HG03575 (cell line): ENCODE measurements at regions not wholly inside any gene's neighbourhood (a gene's known extent, or its start where the extent isn't known, plus 50 kb on each side); places are given as distances from the start of the nearest gene placed in this dataset.

Experiments
- ATAC-seq: cut with Tn5 transposase; IDR thresholded peaks from one replicate; pipeline ENCODE4 v1.9.1; 2021; ENCODE audit not compliant: unreplicated experiment, insufficient number of reproducible peaks, low FRiP score; ENCODE audit errors: extremely low read depth

DNA sequence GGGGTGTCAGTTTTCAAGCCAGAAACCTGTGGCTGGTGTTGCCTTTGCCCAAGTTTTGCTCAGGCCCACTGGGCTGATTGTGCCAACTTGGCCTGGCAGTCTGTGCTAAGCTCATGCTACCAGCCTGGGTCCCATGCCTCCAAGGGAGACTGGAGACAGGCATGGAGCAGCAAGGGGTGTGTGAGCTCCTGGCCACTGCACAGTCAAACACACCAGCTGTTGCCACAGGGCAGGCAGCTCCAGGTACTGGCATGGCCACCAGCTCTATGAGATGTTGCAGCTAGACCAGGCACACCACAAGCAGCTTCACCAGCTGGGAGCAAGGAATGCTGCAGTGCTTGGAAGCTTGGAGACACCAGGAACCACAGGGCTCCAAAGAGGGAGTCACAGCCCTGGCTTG, 638.8 kb downstream of the PLOD2 start:
- no peak for ATAC-seq

DNA sequence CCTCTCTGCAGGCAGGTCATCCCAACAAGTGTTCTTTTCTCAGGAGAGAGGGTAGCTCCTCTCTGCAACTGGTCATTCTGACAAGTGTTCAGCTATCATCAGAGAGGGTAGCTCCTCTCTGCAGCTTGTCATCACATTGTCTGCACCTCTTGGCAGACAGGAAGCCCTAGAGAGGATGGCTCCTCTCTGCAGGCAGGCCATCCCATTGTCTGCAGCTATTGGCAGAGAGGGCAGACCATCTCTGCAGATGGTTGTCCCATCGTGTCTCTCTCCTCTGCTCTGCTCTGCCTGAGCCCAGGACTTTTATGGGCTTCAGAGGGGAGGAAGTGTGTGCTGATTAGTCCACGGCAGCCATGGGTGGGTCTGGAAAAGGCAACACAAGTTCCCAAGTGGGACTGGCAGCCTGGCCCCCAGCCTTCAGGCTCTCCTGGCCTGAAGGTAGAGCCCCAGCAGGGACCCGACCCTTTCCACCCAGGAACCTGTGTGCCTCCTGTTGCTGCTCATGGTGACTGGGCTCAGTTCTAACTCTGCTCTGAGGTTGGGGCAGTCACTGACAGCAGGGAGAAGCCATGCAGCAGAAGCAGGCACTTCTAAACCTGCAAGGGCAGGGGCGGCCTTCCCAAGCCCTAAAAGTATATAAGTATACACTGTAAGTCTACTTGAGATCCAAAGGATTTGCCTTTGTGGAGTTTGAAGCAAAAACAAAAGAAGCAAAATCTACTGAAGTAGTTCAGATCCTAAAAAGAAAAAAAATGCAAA, 637.9 kb downstream of the PLOD2 start:
- ATAC-seq, result no peak

DNA sequence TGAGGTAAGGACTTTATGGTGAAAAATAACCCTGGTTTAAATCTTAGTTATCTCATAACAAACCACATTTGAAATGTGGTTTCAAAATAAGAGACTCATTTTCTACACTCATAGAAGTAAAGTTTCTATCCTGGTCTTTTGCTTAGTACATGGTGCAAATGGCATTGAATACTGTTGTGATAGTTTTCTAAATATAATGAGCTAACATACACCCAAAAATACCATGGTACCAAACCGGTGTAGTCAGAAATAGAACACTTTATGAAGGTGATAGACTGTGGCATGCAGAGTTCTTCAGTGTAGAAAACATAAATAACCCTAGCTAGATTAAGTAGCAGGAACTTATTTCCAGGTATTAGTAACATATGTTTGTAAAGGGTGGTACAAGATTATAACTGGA, 629.4 kb downstream of the PLOD2 start:
- no peak for ATAC-seq

DNA sequence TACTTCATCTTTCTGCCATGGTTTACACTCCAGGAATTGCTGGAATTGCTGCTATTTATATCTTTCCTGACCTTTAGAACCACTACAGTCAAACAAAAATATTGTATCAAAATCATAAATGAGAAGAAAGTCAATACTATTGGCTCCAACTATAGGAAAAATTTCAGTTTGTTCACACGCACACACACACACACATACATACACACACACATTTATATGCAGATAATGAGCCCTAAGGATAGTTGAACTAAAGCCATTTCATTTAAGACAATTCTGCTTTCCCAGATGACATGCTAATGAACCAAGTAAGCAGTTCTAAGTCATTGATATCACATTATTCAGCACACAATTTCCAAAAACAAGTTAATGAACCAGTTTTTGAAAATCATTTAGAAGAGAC, 627.3 kb downstream of the PLOD2 start:
- ATAC-seq, result no peak

DNA sequence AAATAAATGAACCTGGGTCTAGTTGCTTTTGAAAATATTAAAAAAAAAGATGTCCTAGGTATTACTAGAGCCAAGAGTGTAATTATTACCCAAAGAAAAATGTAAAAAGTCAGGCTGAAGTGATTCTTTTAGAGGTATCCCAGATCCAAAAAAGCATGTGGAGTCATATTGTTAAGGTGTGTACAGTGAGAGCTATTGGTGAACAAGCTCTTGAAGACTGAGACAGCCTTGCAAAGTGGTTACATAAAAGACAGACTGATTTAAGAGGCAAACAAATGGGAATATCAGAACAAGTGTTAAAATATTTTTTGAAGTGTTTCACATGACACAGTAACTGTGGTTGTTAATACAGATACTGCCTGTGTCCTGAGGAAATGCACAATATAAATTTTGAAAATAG, 624.5 kb downstream of the PLOD2 start:
- no peak for ATAC-seq

DNA sequence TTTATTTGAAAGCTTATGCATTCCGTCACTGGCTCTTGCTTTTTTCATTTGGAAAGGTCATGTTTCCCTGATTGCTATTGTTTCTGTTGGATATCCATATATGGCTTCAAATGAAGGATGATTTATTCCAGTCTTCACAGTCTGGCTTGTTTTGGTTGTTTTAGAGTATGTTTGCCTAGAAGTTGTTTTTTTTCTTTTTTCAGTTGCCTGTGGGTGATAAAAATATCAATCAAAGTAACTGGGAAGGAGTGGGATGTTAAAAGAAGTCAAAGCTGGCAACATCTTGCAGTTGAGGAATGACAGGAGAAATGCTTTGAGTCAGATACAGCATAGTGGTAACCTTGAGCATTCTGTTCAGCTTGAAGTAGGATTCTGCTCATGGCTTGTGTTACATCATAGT, 610.5 kb downstream of the PLOD2 start:
- no peak for ATAC-seq

DNA sequence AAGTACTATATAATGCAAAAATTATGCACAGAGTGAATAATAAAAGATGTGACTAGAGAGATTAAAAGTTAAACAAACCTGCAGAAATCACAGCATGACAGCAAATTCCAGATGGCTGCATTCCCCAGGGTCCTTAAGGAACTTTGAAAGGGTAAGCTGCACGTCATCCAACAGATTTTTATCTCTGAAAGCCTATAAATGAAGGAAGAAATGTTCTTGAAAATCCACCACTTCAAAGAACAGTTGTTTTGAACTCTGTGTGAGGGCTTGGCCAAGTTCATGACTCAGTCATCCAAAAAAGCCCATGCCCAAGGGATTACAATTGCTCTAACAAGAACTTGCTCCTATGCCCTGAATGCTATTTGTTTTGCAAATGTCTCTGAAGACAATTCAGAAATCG, 603.6 kb downstream of the PLOD2 start:
- no peak for ATAC-seq

DNA sequence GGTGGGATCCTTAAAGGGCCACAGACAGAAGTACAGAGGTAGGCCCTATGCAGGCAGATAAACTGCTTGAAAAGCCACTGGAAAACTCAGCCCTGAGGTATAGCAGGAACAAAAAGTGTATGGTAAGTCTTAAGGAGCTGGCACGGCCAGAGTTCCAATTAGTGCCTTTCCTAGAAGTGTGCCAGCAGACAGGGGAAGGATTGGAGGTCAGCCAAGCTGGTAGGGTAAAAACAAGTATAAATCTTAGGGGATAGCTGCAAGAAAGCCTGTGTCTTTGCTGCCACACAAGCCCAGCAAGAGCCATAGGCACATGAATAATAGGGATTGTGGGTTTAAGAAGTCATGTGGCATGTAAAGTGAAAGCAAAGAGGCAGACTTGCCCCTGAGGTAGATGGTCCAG, 582.5 kb downstream of the PLOD2 start:
- ATAC-seq, result no peak

DNA sequence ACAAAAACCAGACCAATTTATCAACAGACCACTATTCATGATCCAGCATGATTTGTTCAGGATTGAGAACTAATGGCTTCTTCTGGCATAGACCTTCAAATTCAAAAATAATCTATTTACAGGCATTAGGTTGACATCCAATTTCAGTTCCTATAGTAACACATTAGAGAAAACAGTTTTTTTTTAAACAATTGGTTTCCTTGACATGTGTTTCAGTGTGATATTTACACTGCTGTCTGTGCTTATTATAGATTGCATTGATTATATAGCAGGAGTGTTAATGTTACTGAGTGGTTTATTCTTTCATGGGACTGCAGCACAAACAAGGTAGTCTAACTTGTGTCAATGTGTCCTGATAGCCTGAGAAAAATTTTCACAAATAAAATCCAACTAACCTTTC, 579.3 kb downstream of the PLOD2 start:
- ATAC-seq, result no peak

DNA sequence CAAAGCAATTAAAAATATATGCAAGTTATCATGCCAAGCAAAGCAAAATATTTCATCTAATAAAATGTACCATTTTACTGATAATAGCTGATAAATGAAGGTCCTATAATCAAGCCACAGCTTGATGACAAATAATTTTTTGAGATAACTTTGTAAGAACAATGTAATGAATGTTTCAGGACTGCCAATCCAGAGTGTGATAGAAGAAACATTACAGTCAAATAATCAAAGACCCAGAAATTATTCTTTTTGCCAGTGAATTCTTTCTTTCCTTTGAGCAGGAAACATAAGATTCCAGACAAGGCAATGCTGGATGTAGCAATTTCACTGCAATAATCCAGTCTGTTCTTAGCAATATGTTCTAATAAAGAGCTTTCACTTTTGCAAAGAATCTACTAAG, 556.1 kb downstream of the PLOD2 start:
- ATAC-seq, result no peak

DNA sequence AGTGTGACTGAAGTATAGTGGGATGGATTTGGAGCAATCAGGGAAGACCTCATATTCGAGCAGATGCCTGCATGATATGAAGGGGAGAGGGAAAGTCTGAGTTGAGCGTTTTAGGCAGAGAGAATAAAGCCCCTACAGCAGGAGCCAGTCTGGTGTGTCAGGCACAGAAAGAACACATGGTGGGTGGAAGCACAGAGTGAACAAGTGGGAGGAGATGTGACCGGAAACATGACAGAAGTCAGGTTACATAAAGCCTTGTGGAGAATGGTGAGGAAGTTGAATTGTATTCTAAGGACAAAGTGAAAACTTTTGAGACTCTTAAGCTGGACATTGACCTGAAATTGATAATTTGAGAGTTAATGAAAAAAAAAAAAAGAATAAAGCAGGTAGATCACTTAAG, 541.0 kb downstream of the PLOD2 start:
- ATAC-seq, result no peak

DNA sequence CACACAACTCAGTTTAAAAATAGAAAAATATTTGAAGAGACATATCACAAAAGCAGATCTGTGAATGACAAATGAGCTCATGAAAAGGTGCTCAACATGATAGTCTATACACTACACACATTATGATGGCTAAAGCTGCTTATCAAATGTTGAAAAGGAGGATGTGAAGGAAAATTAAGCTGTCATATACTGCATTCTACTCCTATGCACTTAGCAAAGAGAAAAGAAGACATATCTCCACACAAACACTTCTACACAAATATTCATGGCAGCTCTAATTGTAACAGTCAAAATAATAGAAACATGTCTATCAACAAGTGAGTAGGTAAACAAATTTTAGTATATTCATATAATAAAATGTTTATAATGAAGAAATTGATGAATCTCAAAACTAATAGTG, 540.5 kb downstream of the PLOD2 start:
- no peak for ATAC-seq

DNA sequence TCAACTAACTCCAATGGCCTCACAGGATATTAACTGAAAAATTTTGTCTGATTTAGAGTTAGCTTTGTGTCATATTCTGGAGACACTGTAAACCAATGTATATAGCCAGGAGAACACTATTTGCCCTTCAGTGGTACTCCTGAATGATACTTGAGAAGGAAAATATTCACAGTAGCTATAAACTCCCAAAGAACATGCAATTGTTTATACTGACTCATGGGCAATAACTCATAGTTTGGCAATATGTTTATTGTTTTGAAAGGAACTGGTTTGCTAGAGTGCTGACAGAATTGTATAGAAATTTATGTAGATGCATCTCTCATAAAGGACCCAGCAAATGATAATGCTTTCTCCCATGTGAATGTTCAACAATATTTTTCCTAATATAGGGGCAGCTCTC, 537.6 kb downstream of the PLOD2 start:
- ATAC-seq, result no peak

DNA sequence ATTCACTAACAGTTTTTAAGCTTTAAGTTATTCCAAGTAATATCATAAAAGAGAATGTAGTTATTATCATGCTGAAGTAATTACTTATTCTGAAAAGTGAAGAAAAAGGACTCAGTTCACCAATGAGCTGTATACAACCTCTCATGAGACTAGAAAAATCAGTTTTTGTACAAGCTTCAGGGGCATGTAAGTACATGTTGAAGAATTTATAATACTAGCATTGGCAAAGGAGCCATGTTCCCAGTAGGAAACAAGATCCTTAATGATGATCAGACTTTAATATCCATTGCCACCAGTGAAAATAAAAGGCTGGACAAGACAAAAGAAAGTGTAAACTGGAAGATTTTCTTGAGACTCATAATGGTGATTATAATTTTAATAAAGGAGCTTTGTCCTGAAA, 532.8 kb downstream of the PLOD2 start:
- no peak for ATAC-seq

DNA sequence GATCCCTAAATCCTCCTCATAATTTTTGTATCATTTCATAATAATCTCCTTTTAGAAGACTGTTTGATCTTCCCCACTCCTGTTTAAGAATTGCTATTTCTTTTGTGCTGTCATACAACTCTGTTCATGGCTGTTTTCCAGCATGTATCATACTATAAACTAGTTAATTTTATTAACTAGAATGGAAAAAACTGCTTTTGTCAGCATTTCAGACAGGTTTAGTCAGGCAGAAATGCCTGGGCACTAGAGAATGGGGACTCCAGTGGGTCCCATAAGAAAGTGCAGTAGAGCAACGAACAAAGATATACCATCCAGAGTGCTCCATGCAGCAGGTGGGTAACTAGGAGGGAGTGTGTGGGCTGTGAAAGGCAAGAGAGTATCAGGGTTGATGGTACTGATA, 523.9 kb downstream of the PLOD2 start:
- no peak for ATAC-seq

DNA sequence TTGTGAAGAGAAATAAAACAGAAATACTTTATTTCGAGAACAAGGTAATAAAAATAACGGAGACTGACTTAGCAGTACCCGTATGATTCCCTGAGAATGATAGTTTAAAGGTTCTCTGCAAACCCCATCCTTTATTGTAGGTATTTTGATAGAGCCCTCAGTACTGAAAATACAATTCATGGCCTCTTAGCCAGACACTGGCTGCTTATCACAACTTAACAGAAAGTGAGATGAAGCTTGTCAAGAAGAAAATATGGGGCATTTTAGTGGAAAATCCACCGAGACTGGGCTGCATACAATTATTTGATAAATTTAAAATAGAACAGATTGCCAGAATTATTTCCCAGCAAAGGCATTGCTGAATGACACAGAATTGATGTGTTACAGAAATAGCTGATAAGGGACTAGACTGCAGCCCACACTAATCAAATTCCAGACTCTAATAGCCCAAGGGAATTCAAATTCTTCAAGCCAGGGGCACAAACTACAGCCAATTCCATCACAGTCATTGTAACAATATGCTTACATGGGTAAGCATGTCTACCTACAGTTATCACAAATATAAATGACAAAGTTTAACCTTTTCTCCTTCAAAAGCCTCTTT, 521.9 kb downstream of the PLOD2 start:
- no peak for ATAC-seq

DNA sequence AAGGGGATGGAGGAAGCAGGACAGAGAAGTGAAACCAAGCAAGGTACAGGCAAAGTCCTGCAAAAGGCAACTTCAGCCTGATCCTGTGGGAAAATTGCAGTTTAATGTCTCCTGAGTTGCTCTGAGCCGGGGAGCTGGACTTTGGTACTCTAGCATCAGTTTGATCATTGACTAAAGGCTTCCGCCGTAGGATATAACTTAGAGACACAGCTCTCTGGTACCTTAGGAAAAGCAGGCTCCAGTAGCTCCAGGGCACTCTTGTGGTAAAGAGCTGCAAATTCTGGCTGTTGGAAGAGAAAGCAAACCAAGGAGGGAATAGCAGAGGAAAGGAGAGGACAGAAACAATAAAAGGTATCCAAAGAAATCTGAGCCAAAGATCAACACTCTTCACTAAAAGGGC, 521.1 kb downstream of the PLOD2 start:
- no peak for ATAC-seq

DNA sequence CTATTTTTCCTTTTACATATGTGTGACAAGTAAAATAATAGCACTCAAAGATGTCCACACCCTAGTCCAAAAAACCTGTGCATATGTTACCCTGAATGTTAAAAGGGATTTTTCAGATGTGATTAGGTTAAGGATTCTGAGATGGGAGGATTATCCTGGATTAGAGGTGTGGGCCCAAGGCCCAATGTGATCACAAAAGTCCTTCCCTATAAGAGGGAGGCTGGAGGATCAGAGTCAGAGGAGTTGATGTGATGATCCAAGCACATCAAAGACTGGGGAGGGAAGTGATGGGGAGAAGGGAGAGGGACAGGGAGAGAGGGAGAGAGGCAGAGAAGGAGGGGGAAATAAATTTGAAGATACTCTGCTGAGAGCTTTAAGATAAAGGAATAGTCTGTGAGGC, 512.6 kb downstream of the PLOD2 start:
- ATAC-seq, result no peak

DNA sequence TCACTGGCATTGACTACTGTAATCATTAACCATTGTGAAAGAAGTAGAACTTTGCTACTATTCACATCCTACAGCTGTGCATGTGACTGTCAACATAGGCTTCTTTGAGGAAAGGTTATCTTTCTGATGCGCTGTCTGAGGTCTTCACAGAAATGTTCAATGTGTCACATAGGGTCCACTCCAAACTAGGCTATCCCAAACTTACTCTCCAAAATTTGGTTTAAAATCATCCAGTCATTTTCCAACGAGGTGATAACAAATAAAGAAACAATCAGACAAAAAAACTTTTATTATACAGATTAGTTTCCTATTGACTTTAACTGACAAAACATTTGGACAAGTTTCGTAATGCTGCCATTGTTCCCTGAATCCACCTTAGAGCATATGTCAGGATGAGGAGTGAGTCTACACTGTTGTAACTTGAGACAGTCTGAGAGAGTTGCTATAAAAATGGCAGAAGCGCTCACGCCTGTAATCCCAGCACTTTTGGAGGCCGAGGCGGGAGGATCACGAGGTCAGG, 511.6 kb downstream of the PLOD2 start:
- no peak for ATAC-seq

DNA sequence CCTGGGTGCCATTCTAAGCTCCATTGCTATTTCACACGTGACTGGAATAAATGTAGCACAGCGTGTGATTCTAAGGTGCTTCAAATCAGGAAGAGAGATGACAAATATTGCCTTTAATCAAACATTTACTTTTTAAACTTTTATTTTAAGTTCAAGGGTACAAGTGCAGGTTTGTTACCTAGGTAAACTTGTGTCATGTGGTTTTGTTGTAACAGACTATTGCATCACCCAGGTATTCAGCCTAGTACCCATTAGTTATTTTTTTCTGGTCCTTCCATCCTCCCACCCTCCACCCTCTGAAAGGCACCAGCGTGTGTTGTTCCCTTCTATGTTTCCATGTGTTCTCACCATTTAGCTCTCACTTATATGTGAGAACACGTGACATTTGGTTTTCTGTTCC, 510.8 kb downstream of the PLOD2 start:
- ATAC-seq, result no peak

DNA sequence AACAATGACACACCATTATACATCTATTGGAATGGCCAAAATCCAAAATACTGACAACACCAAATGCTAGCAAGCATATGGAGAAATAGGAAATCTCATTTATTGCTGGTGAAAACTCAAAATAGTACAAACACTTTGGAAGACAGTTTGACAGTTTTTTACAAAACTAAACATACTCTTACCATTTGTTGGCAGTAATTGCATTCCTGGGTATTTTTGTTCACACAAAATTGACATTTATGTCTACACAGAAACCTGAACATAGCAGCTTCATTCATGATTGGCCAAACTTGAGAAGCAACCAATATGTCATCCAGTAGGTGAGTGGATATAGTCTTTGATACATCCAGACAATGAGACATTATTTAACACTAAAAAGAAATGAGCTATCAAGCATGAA, 489.9 kb downstream of the PLOD2 start:
- no peak for ATAC-seq
